ENCODE measurements at regions not wholly inside any gene's neighbourhood (a gene's known extent, or its start where the extent isn't known, plus 50 kb on each side); places are given as distances from the start of the nearest gene placed in this dataset.
A peak's percentile ranks its signal among the peaks of the same experiment; 100 is the strongest.

DNA sequence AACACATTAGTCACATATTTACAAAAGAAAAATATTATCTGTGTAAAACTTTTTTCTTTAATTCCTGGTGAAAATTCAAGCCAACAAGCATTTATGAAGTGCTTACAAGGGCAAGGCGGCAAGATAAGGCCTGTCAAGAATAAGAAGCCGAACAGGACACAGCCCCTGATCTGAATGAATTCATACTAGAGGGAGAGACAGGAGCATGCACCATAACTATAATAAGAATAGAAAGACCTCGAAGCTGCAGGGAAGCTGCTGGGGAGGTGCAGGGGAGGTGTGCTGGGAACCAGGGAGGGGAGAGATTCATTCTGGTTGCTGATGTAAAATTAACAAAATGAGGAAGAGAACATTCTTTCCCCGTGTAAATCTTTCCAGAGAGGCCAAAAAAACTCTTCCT lies 60.5 kb upstream of the TARDBP start:
- no peak overlapping the region for H3K4me3 ChIP-seq (ENCODE audit: low read depth, low read length)
- DNase-seq (ENCODE audit: low read depth): no peak
- TF ChIP-seq, protein P1, sequence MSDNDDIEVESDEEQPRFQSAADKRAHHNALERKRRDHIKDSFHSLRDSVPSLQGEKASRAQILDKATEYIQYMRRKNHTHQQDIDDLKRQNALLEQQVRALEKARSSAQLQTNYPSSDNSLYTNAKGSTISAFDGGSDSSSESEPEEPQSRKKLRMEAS (IDR thresholded peaks at IDR 0.05; ENCODE audit: low read depth, low read length): no peak
- TF ChIP-seq POLR2A (IDR thresholded peaks at IDR 0.05; ENCODE audit: extremely low read depth, insufficient read length): no peak
- TF ChIP-seq, protein P2, sequence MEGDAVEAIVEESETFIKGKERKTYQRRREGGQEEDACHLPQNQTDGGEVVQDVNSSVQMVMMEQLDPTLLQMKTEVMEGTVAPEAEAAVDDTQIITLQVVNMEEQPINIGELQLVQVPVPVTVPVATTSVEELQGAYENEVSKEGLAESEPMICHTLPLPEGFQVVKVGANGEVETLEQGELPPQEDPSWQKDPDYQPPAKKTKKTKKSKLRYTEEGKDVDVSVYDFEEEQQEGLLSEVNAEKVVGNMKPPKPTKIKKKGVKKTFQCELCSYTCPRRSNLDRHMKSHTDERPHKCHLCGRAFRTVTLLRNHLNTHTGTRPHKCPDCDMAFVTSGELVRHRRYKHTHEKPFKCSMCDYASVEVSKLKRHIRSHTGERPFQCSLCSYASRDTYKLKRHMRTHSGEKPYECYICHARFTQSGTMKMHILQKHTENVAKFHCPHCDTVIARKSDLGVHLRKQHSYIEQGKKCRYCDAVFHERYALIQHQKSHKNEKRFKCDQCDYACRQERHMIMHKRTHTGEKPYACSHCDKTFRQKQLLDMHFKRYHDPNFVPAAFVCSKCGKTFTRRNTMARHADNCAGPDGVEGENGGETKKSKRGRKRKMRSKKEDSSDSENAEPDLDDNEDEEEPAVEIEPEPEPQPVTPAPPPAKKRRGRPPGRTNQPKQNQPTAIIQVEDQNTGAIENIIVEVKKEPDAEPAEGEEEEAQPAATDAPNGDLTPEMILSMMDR (IDR thresholded peaks at IDR 0.05; ENCODE audit: low read depth, low read length): no peak
- no peak for TF ChIP-seq MYC (IDR thresholded peaks at IDR 0.05; ENCODE audit: low read depth, low read length)

DNA sequence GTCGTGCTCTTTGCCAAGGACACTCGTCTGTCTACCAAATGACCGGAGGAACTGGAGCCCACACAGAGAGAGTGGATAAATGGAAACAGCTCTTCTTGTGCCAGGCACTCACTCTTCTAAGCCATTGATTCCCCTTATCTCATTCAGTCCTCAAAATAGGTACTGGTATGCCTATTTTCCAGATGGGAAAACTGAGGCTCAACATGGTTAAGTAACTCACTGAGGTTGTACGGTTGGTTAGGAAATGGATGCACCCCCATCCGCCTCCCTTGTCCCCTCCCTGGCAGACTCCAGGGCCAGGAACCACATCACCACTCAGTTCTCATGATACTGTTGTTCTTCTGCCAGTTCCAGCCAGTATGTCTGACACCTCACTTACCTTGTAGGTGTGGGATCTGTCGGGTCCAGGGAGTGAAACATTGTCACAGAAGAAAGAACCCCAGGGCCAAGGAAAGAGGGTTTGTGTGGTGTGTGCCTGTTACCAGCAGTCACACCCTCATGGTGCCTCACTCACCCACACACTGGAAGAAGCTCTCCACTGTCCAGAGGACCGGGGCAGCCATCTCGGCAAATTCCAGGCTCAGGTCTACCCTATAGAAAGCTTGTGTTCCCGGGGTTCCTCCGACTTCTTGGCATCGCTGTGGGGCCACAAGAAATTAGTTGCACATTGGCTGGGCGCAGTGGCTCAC lies 58.8 kb upstream of the TARDBP start:
- H3K4me3 ChIP-seq (ENCODE audit: low read depth, low read length): no peak overlapping the region
- TF ChIP-seq POLR2A (IDR thresholded peaks at IDR 0.05; ENCODE audit: extremely low read depth, insufficient read length) (no peak), MYC (IDR thresholded peaks at IDR 0.05; ENCODE audit: low read depth, low read length) (no peak)
- TF ChIP-seq, protein P1 (IDR thresholded peaks at IDR 0.05; ENCODE audit: low read depth, low read length): no peak
- TF ChIP-seq, protein P2 (IDR thresholded peaks at IDR 0.05; ENCODE audit: low read depth, low read length): no peak
- DNase-seq (ENCODE audit: low read depth): no peak

DNA sequence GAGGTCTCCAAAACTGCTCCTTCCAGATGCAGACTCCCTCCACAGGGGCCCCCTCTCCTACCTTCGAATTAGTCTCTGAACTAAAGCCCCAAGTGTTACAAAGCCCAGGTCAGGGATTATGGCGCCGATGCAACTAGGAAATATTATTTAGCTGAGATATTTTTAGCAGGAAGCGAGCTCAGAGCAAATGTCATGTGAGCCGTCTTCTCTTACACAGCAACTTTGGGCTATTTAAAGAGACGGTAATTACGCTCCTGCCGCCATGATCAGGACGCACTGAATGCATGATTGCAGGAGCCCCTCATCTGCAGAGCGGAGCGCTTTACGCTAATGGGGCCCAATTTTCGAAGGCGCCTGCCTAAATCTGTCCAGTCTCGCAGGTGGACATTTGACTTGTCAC lies 55.3 kb upstream of the TARDBP start:
- no peak for DNase-seq (ENCODE audit: low read depth)
- TF ChIP-seq, protein P2 (IDR thresholded peaks at IDR 0.05; ENCODE audit: low read depth, low read length): no peak
- TF ChIP-seq MYC (IDR thresholded peaks at IDR 0.05; ENCODE audit: low read depth, low read length) (no peak), POLR2A (IDR thresholded peaks at IDR 0.05; ENCODE audit: extremely low read depth, insufficient read length) (no peak)
- no peak overlapping the region for H3K4me3 ChIP-seq (ENCODE audit: low read depth, low read length)

DNA sequence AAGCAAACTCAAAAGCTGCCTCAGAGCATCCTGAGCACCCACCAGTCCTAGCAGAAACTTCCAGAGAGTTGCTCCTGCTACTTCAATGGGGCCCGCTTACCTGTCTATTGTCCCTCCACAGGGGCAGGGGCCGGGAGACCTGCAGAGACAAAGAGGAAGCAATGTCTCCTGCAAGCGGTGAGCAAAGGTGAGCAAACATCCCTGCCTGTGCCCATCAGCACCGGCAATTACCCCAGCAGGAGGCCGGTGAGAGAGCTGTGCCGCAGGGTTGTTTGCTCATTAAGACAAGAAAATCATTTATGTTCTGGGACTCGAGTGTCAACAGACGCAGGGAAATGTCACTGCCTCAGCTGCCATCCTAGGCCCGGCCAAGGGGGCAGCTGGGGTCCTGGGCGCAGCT lies 53.8 kb upstream of the TARDBP start:
- H3K4me3 ChIP-seq (ENCODE audit: low read depth, low read length): no peak overlapping the region
- no peak for DNase-seq (ENCODE audit: low read depth)
- TF ChIP-seq, protein P1 (IDR thresholded peaks at IDR 0.05; ENCODE audit: low read depth, low read length): no peak
- TF ChIP-seq MYC (IDR thresholded peaks at IDR 0.05; ENCODE audit: low read depth, low read length): no peak

DNA sequence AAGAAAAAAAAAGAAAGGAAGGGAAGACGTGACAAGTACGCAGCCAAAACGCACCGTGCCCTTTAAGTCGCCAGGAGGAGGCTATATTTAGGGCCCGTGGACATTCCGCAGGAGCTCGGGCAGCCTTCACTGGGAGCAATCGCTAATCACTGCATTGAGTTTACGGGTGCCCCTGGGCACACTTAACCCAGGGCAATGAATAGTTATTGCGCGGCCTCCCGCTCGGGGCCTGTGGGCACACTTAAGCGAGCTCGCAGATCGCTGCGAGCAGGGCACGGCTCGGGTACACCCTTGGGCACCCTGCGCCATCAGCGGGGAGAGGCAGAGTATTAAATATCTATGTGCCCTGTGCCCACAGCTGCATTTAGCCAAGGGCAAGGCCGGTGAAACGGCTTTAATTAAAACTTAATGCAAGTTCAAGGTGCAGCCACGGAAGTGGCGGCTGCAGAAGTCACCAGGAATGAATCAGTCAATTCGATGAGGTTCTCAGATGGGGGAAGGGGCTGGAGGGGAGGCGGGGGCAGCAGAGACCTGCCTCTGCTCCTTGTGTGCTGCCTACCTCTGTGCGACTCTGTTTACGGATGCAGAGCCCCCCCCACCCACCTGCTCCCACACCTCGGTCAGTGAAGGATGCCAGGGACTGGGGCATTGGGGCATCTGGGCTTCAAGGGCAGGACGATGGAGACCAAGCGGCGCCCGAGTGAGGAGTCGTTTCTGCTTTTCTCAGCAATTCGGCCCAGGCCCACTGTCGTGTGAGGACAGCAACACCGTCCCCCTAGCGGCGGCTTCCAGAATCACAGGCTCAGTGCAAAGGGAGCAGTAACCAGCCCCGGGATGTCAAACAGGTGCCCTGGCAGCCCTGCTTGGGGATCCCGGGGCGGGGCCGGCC lies 51.8 kb upstream of the TARDBP start:
- H3K4me3 ChIP-seq (ENCODE audit: low read depth, low read length): no peak overlapping the region
- DNase-seq (ENCODE audit: low read depth): peak; percentile 81
- TF ChIP-seq, protein P1 (IDR thresholded peaks at IDR 0.05; ENCODE audit: low read depth, low read length): no peak
- TF ChIP-seq, protein P2 (IDR thresholded peaks at IDR 0.05; ENCODE audit: low read depth, low read length): peak; percentile 88

DNA sequence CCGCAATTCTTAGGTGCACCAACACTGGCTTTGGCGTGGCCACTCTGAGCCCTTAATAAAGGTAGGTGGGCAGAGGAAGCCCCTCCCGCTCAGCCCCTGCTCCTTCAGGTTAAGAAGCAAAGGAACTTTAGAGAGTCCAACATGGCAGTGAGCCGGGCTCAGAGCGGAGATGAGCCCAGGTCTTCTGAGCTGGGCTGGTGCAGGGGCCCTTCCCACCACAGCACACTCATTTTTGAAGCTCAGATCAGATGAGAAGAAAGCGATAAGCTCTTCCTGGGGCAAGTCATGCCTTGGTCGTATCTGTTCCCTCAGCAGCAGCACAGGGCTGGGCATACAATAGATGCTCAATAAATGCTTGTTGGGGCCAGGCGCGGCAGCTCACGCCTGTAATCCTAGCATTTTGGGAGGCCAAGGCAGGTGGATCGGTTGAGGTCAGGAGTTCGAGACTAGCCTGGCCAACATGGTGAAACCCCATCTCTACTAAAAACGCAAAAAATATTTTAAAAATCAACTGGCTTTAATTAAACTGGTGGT lies 51.1 kb upstream of the TARDBP start:
- no peak for DNase-seq (ENCODE audit: low read depth)
- H3K4me3 ChIP-seq (ENCODE audit: low read depth, low read length): no peak overlapping the region
- TF ChIP-seq, protein P2 (IDR thresholded peaks at IDR 0.05; ENCODE audit: low read depth, low read length): no peak
- TF ChIP-seq POLR2A (IDR thresholded peaks at IDR 0.05; ENCODE audit: extremely low read depth, insufficient read length) (no peak), MYC (IDR thresholded peaks at IDR 0.05; ENCODE audit: low read depth, low read length) (no peak)
- TF ChIP-seq, protein P1 (IDR thresholded peaks at IDR 0.05; ENCODE audit: low read depth, low read length): 0 out of 2 replicates have a peak, but pooled peaks have one; percentile 5

Data from NB4 (cell line).